Aorta (tissue), 5 donors: ENCODE measurements at regions not wholly inside any gene's neighbourhood (a gene's known extent, or its start where the extent isn't known, plus 50 kb on each side); places are given as distances from the start of the nearest gene placed in this dataset.
"Not testable (repeated sequence)": the region's sequence is repeated elsewhere in the genome, so short reads cannot be mapped to it uniquely, and the experiment has no call there.

Source experiments
- ATAC-seq: fragments of 200-7000 bp; cut with Tn5 transposase; one replicate; pipeline ENCODE4 v1.9.1; 2022; ENCODE audit warnings: moderate library complexity; ENCODE audit not compliant: low FRiP score
- DNase-seq, 2 donors: peaks; one replicate each; pipeline ENCODE4 v3.0.0-alpha.2; 2020
- H3K27ac ChIP-seq, 2 donors: one replicate each; pipeline ENCODE4 v1.5.1; 2013; ENCODE audit warnings: low read length in 2 of 2, mild to moderate bottlenecking in 2 of 2, moderate library complexity in 2 of 2, control low read depth in 1 of 2, inconsistent platforms in 1 of 2, low read depth in 1 of 2
- H3K27me3 ChIP-seq, 2 donors: one replicate each; pipeline ENCODE4 v1.6.1; 2013; ENCODE audit warnings: control low read depth in 1 of 2, low read length in 1 of 2, mild to moderate bottlenecking in 1 of 2, moderate library complexity in 1 of 2; ENCODE audit not compliant: insufficient read depth in 2 of 2, control insufficient read depth in 1 of 2
- H3K36me3 ChIP-seq, 2 donors: one replicate each; pipeline ENCODE4 v1.6.1; 2013; ENCODE audit warnings: control low read depth in 1 of 2, low read length in 1 of 2, mild to moderate bottlenecking in 1 of 2; ENCODE audit not compliant: insufficient read depth in 2 of 2, control insufficient read depth in 1 of 2
- H3K4me1 ChIP-seq, 2 donors: one replicate each; pipeline ENCODE4 v1.6.1; 2013; ENCODE audit warnings: low read length in 2 of 2, control low read depth in 1 of 2, mild to moderate bottlenecking in 1 of 2, moderate library complexity in 1 of 2; ENCODE audit not compliant: insufficient read depth in 2 of 2, control insufficient read depth in 1 of 2
- H3K4me3 ChIP-seq, 2 donors: one replicate each; pipeline ENCODE4 v1.5.1; 2013; ENCODE audit warnings: low read length in 2 of 2, control low read depth in 1 of 2, mild to moderate bottlenecking in 1 of 2
- H3K9me3 ChIP-seq: one replicate; pipeline ENCODE4 v1.6.1; 2013; ENCODE audit warnings: mild to moderate bottlenecking, low read length; ENCODE audit not compliant: control insufficient read depth
- WGBS, 2 donors: extraction: QIAGEN DNeasy Blood & Tissue Kit; methylation state at CpG; one replicate each; pipeline ENCODE4 v1.1.7; 2013; 5-methylcytosine and 5-hydroxymethylcytosine counted together
- intact Hi-C, 2 donors: fragments of 100-400 bp; cut with DNase I; formaldehyde crosslinking; loops; one replicate each; pipeline versions ENCODE4 v1.14.2 to v1.15.0; 2022
- donor health status: healthy with polysubstance abuse.
- donor health status: Bipolar disorder and iron deficiency.
- donor health status: DM: no; HTN: no; CAD: no.
- donor health status: DM: no; HTN: no; CAD: no.
- donor health status: DM: yes; HTN: yes; CAD: no.

GRCh38 chr5:158510479-158510878, 589.2 kb downstream of the EBF1 start:
- no peaks in the 10 kb centered on the region for H3K27me3 ChIP-seq
- no peak overlapping the region for H3K27ac ChIP-seq
- ATAC-seq (no peak), DNase-seq (no peak)
- no peaks in the 10 kb centered on the region for H3K4me1 ChIP-seq
- H3K36me3 ChIP-seq, result no peaks in the 10 kb centered on the region
- no peaks in the 10 kb centered on the region for H3K9me3 ChIP-seq
- WGBS, 2 donors, result 81 to 84% methylated on average over 7 of the region's 7 CpGs
- no peak overlapping the region for H3K4me3 ChIP-seq
- intact Hi-C loops, result no loop called here

DNA sequence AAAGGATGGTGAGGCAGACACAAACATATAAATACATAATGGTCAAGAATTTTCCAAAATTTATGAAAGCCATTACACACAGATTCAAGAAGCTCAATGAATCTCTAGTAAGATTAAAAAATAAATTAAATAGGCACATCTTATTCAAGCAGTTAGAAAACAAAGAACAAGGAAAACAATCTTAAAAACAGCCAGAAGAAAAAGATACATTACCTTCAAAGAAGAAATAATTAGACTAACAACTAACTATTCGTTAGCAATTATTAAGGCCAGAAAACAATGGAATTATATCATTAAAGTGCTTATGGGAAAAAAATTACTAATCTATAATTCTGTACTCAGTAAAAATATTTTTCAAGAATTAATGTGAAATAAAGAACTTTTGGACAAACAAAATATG, 593.1 kb downstream of the EBF1 start:
- Histone ChIP-seq H3K4me3 (no peak overlapping the region), H3K27ac (no peak overlapping the region), H3K36me3 (no peaks in the 10 kb centered on the region), H3K27me3 (no peaks in the 10 kb centered on the region), H3K9me3 (peaks cover 1% of the 10 kb centered on the region), H3K4me1 (no peaks in the 10 kb centered on the region)
- DNase-seq (no peak), ATAC-seq (no peak)
- intact Hi-C loops, result no loop called here
- WGBS, 2 donors, result 89 to 100% methylated on average over 1 of the region's 1 CpG

DNA sequence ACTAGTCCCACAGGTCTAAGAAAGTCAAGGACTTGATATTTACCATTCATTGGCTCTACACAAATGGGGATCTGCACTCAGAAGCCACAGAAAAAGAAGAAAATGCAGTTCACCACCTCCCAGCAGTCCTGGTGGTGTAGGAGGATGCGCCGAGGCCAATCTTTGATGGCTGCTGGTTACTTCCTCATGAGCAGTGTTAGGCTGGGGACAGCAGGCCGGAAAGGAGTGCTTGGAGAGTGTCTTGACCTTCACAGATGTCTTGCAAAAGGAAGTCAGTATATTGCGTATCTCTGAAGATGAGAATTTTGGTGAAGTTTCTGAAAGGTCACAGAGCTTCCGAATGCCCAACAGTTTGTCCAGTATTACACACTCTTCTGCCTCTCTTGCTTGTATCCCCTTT, 597.0 kb downstream of the EBF1 start:
- 93 to 94% methylated on average over 5 of the region's 5 CpGs for whole genome bisulfite sequencing, 2 donors
- DNase-seq (peak in 1 of 2 donors; percentile 46), ATAC-seq (no peak)
- Histone ChIP-seq H3K27ac (no peak overlapping the region), H3K4me1 (no peaks in the 10 kb centered on the region), H3K4me3 (no peak overlapping the region), H3K27me3 (no peaks in the 10 kb centered on the region), H3K9me3 (peaks cover 1% of the 10 kb centered on the region), H3K36me3 (no peaks in the 10 kb centered on the region)
- intact Hi-C loops, result no loop called here

DNA sequence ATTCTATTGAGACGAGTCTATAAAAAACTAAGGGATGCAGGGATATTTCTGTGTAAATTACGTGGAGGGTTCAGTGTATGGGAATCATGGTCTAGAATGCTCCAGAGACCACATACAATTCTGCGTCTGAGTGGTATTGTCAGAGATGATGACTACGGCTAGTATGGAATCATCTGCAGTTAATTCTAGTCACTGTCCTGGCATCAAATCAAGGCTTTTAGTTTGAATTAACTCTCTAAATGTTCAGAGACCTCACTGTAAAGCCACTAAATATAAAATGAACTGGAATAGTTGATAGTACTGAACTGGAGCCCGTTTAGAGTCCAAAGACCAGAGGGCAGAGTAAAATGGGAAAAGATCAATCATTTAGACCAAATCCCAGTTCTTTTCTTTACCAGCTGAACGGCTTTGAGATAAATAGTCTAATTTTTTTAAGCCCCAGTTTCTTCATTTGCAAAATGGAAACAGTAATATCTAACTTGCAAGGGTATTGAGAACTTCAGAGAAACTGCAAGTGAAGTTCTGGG, 599.8 kb downstream of the EBF1 start:
- H3K4me1 ChIP-seq, result no peaks in the 10 kb centered on the region
- H3K27ac ChIP-seq, result no peak overlapping the region

DNA sequence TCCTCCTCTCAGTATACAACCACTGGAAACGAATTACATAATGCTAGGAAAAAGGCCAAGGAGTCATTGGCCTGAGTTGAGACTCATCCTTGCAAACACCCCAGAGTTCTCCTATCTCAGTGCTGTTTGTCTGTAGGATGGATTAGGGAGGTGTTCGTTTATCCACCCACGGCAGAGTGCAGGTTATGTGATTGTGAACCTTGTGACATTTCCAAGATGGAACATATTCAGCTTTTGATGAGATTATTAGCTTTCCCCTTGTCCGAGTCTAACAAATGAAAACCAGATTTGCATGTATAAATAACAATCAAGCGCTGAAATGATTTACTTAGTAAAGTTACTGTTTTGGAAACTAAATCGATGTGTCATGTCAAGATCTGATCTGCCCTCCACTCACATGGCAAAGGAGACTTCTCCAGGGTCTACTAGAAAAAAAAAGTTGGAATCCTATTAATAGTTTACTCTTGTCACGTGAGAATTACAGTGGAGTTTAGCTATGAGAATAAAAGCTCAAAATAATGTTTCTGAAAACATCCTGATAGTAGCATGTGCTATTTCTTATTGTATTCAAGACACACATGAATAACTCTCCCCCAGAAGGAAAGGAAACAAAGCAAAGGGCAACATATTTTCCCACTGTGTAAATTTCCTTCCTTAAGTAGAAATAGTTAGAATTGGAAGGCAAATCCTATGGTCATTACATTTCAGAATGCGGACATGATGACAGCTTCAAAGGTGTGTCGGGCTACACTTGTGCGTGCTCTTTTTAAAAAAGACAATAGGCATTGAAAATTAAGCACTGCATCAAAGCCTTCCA, 600.4 kb downstream of the EBF1 start:
- no peak overlapping the region for H3K27ac ChIP-seq
- H3K27me3 ChIP-seq, result no peaks in the 10 kb centered on the region
- no peaks in the 10 kb centered on the region for H3K4me1 ChIP-seq
- ATAC-seq, result peak; percentile 80
- no peak overlapping the region for H3K4me3 ChIP-seq
- WGBS, 2 donors, result 59 to 64% methylated on average over 10 of the region's 10 CpGs
- intact Hi-C loops, result no loop called here
- DNase-seq, result no peak
- no peaks in the 10 kb centered on the region for H3K9me3 ChIP-seq
- no peaks in the 10 kb centered on the region for H3K36me3 ChIP-seq

More for the DNA sequence above, 599.8 kb downstream of the EBF1 start:
- H3K4me3 ChIP-seq, result no peak overlapping the region
- intact Hi-C loops, result no loop called here
- DNase-seq (no peak), ATAC-seq (no peak)
- no peaks in the 10 kb centered on the region for H3K36me3 ChIP-seq
- no peaks in the 10 kb centered on the region for H3K27me3 ChIP-seq
- peaks cover under 1% of the 10 kb centered on the region for H3K9me3 ChIP-seq
- WGBS, 2 donors, result 80 to 85% methylated on average over 6 of the region's 6 CpGs

DNA sequence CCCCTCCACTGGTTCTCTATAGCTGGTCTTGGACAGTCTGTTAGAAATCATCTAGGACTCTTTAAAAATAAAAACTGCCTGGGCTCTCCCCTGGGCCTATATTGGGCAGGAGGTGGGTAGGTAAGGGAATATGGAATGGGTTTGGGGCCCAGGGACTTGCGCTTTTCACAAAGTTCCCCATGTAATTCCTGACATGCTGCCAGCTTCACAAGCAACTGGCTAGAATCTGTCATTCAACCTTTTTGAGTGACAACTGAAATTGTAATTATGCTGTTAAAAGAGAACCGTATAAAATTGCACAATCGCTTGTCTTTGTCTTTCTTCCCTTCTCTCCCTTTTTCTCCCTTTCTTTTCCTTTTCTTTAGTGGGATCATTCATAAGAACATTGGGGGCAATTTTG, 603.1 kb downstream of the EBF1 start:
- Histone ChIP-seq H3K4me3 (no peak overlapping the region), H3K27me3 (no peaks in the 10 kb centered on the region), H3K9me3 (no peaks in the 10 kb centered on the region), H3K27ac (no peak overlapping the region), H3K4me1 (no peaks in the 10 kb centered on the region), H3K36me3 (no peaks in the 10 kb centered on the region)
- ATAC-seq, result no peak
- WGBS, 2 donors, result 93 to 98% methylated on average over 3 of the region's 3 CpGs
- intact Hi-C loops, result no loop called here
- DNase-seq, result no peak

GRCh38 chr5:158494541-158494940, 605.2 kb downstream of the EBF1 start:
- no peaks in the 10 kb centered on the region for H3K4me1 ChIP-seq
- no peak for DNase-seq
- H3K9me3 ChIP-seq, result no peaks in the 10 kb centered on the region
- 97 to 98% methylated on average over 2 of the region's 2 CpGs for WGBS, 2 donors
- no peak overlapping the region for H3K4me3 ChIP-seq
- no peaks in the 10 kb centered on the region for H3K27me3 ChIP-seq
- H3K27ac ChIP-seq, result no peak overlapping the region
- intact Hi-C loops, result no loop called here
- ATAC-seq, result no peak
- no peaks in the 10 kb centered on the region for H3K36me3 ChIP-seq

DNA sequence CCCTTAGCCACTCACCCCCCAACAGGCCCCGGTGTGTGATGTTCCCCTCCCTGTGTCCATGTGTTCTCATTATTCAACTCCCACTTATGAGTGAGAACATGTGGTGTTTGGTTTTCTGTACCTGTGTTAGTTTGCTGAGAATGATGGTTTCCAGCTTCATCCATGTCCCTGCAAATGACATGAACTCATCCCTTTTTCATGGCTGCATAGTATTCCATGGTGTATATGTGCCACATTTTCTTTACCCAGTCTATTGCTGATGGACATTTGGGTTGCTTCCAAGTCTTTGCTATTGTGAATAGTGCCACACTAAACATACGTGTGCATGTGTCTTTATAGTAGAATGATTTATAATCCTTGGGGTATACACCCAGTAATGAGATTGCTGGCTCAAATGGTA, 605.7 kb downstream of the EBF1 start:
- 92 to 94% methylated on average over 2 of the region's 2 CpGs for WGBS, 2 donors
- DNase-seq, H3K4me3 ChIP-seq, H3K27ac ChIP-seq, ATAC-seq, H3K9me3 ChIP-seq, H3K27me3 ChIP-seq, H3K4me1 ChIP-seq, H3K36me3 ChIP-seq, intact Hi-C loops: not testable (repeated sequence)

- intact Hi-C loops, result no loop called here
- Histone ChIP-seq H3K36me3 (no peaks in the 10 kb centered on the region), H3K27ac (no peak overlapping the region), H3K27me3 (no peaks in the 10 kb centered on the region), H3K4me3 (no peak overlapping the region), H3K9me3 (no peaks in the 10 kb centered on the region), H3K4me1 (no peaks in the 10 kb centered on the region)
- WGBS, 2 donors, result 56 to 61% methylated on average over 3 of the region's 3 CpGs
- DNase-seq, result no peak
- no peak for ATAC-seq
Observed at GRCh38 chr5:158492841-158493242, 606.9 kb downstream of the EBF1 start.
